ENCODE measurements at regions not wholly inside any gene's neighbourhood (a gene's known extent, or its start where the extent isn't known, plus 50 kb on each side); places are given as distances from the start of the nearest gene placed in this dataset.

DNA sequence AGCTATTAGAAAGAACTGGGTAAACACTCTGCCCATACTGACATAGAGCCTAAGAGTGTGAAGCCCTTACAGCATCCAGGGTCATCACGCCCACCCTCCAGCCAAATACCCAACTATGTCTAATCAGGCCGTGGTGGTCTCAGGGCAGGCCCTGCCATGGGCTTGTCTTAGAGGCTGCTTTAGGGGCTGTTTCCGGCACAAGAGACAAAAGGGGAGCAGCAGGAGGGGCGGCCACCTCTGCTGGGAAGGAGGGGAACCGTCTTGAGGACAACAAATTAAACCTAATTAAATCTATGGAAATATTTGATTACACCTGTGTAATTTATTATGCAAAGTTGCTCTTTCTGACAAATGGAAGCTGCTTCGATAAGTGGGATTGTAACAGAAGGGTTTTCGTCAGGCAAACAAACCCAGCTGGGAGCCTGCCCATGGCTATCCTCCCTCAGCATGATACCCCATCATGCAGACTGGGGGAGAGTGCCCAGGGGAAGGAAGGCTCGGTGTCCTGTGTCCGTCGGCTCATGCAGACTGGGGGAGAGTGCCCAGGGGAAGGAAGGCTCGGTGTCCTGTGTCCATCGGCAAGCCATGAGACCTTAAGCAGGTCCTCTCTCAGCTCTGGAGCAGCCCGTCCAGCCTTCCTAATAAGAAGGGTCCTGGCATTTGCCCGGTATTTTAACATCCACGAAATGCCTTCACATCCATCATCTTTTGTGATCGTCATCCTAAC is 163.6 kb upstream of the B3GAT1 start:
- TF ChIP-seq EP300 (IDR thresholded peaks at IDR 0.05) = no peak
- TF ChIP-seq POLR2A (IDR thresholded peaks at IDR 0.05) = no peak
- no peak for TF ChIP-seq CTCF (IDR thresholded peaks at IDR 0.05)
- no peak for TF ChIP-seq POLR2AphosphoS5 (IDR thresholded peaks at IDR 0.05)
- 70 to 76% methylated on average over 7 to 8 of the region's 16 CpGs for WGBS, 2 donors (ENCODE audit: low coverage in 1 of 2)
- ATAC-seq = no peak
- no peaks in the 10 kb centered on the region for H3K4me1 ChIP-seq
- no peak overlapping the region for H3K27ac ChIP-seq
- no peaks in the 10 kb centered on the region for H3K9me3 ChIP-seq
- no peak overlapping the region for H3K4me3 ChIP-seq
- H3K27me3 ChIP-seq = peaks cover 24% of the 10 kb centered on the region
- no peaks in the 10 kb centered on the region for H3K36me3 ChIP-seq

DNA sequence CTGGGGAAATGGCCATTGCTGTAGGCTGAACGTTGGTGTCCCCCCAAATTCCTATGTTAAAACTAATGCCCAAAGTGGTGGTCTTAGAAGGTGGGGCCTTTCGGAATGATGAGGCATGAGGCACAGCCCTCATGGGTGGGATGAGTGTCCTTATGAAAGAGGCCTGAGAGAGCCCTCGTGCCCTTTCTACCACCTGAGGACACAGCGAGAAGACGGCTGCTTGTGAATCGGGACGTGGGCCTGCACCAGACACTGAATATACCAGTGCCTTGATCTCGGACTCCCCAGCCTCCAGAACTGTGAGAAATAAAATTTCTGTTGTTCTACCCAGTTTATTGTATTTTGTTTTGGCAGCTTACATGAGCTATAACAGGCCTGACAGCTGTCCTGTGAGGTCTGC is 162.9 kb upstream of the B3GAT1 start:
- H3K9me3 ChIP-seq = no peaks in the 10 kb centered on the region
- H3K27me3 ChIP-seq = peaks cover 17% of the 10 kb centered on the region
- TF ChIP-seq EP300 (IDR thresholded peaks at IDR 0.05) (no peak), POLR2A (IDR thresholded peaks at IDR 0.05) (no peak), CTCF (IDR thresholded peaks at IDR 0.05) (no peak), POLR2AphosphoS5 (IDR thresholded peaks at IDR 0.05) (no peak)
- H3K27ac ChIP-seq = no peak overlapping the region
- no peak for ATAC-seq
- 90 to 95% methylated on average over 4 to 8 of the region's 8 CpGs for WGBS, 2 donors (ENCODE audit: low coverage in 1 of 2)
- no peak overlapping the region for H3K4me3 ChIP-seq
- no peaks in the 10 kb centered on the region for H3K4me1 ChIP-seq
- H3K36me3 ChIP-seq = no peaks in the 10 kb centered on the region

DNA sequence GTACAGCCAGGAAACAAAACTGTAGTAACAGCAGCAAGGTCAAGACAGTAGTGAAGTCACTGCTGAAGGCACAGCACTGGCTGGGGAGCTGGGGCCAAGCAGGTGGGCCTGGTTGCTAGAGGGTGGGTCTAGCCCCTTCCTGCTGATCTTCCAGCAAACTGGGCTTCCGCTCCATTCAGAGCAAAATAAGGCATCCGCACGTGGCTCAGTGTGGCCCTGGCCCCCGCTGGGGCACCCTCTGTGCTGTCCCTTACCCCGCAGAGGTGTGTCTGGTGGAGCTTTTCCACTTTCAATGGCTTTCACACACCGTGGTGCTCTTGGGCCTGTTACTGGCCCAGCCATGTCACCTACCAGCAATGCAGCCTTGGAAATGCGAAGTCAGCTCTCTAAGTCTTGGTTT is 162.4 kb upstream of the B3GAT1 start:
- 92 to 93% methylated on average over 2 to 4 of the region's 7 CpGs for WGBS, 2 donors (ENCODE audit: low coverage in 1 of 2)

GRCh38 chr11:134573857-134574256 is 161.8 kb upstream of the B3GAT1 start:
- ATAC-seq = no peak

More for the DNA sequence above, 162.4 kb upstream of the B3GAT1 start:
- no peak overlapping the region for H3K4me3 ChIP-seq
- no peaks in the 10 kb centered on the region for H3K36me3 ChIP-seq
- H3K27me3 ChIP-seq = peaks cover 13% of the 10 kb centered on the region
- TF ChIP-seq EP300 (IDR thresholded peaks at IDR 0.05) = no peak
- TF ChIP-seq POLR2A (IDR thresholded peaks at IDR 0.05) = no peak
- no peak for TF ChIP-seq CTCF (IDR thresholded peaks at IDR 0.05)
- no peak for ATAC-seq
- H3K4me1 ChIP-seq = no peaks in the 10 kb centered on the region
- no peaks in the 10 kb centered on the region for H3K9me3 ChIP-seq
- H3K27ac ChIP-seq = no peak overlapping the region

More at GRCh38 chr11:134573857-134574256, 161.8 kb upstream of the B3GAT1 start:
- no peaks in the 10 kb centered on the region for H3K9me3 ChIP-seq
- no peaks in the 10 kb centered on the region for H3K4me1 ChIP-seq
- 43 to 80% methylated on average over 2 to 3 of the region's 10 CpGs for WGBS, 2 donors (ENCODE audit: low coverage in 1 of 2)
- H3K36me3 ChIP-seq = no peaks in the 10 kb centered on the region
- H3K27me3 ChIP-seq = peaks cover 15% of the 10 kb centered on the region
- TF ChIP-seq POLR2AphosphoS5 (IDR thresholded peaks at IDR 0.05) = no peak
- no peak for TF ChIP-seq POLR2A (IDR thresholded peaks at IDR 0.05)
- TF ChIP-seq EP300 (IDR thresholded peaks at IDR 0.05) = no peak
- no peak for TF ChIP-seq CTCF (IDR thresholded peaks at IDR 0.05)
- H3K4me3 ChIP-seq = no peak overlapping the region
- H3K27ac ChIP-seq = no peak overlapping the region
